H9 (cell line): ENCODE measurements at regions not wholly inside any gene's neighbourhood (a gene's known extent, or its start where the extent isn't known, plus 50 kb on each side); places are given as distances from the start of the nearest gene placed in this dataset.

Experiments used
- DNase-seq: peaks from one replicate; pipeline ENCODE4 v3.0.0-alpha.2; 2017
- H2AFZ ChIP-seq: one replicate; pipeline ENCODE4 v1.6.1; 2013; ENCODE audit warnings: mild to moderate bottlenecking, low read length, control low read depth, moderate library complexity
- H2AK5ac ChIP-seq: 2 replicates; pipeline ENCODE4 v1.6.1; 2013; ENCODE audit warnings: low read length, control low read depth, mixed read lengths; ENCODE audit not compliant: insufficient read length
- H2BK120ac ChIP-seq: one replicate; pipeline ENCODE4 v1.6.1; 2013; ENCODE audit warnings: low read depth, mild to moderate bottlenecking, low read length, control low read depth, inconsistent platforms; ENCODE audit not compliant: poor library complexity, severe bottlenecking
- H2BK12ac ChIP-seq: 2 replicates; pipeline ENCODE4 v1.6.1; 2013; ENCODE audit warnings: low read length, control low read depth, mixed read lengths, low read depth; ENCODE audit not compliant: insufficient read length
- H2BK15ac ChIP-seq: 2 replicates; pipeline ENCODE4 v1.6.1; 2013; ENCODE audit warnings: low read depth, low read length, control low read depth
- H2BK20ac ChIP-seq: one replicate; pipeline ENCODE4 v1.6.1; 2013; ENCODE audit warnings: low read depth, mild to moderate bottlenecking, low read length, control low read depth, inconsistent platforms; ENCODE audit not compliant: poor library complexity, severe bottlenecking
- H2BK5ac ChIP-seq: 2 replicates; pipeline ENCODE4 v1.6.1; 2013; ENCODE audit warnings: low read length, control low read depth, mixed read lengths; ENCODE audit not compliant: insufficient read length
- H3K14ac ChIP-seq: 2 replicates; pipeline ENCODE4 v1.6.1; 2013; ENCODE audit warnings: low read length, control low read depth; ENCODE audit not compliant: insufficient read depth
- H3K18ac ChIP-seq: 2 replicates; pipeline ENCODE4 v1.6.1; 2013; ENCODE audit warnings: low read depth, mild to moderate bottlenecking, mixed read lengths, low read length, control low read depth; ENCODE audit not compliant: insufficient read length
- H3K23ac ChIP-seq: 2 replicates; pipeline ENCODE4 v1.6.1; 2013; ENCODE audit warnings: low read length, control low read depth, mixed read lengths, low read depth; ENCODE audit not compliant: insufficient read length
- H3K23me2 ChIP-seq: 2 replicates; pipeline ENCODE4 v1.6.1; 2013; ENCODE audit warnings: low read depth, mild to moderate bottlenecking, mixed read lengths, low read length, control low read depth; ENCODE audit not compliant: insufficient read length, poor library complexity, severe bottlenecking
- H3K27ac ChIP-seq: 2 replicates; pipeline ENCODE4 v1.5.1; 2013; ENCODE audit warnings: low read length, control low read depth, mixed read lengths, low read depth; ENCODE audit not compliant: insufficient read length
- H3K27me3 ChIP-seq: 2 replicates; pipeline ENCODE4 v1.6.1; 2013; ENCODE audit warnings: low read length, control low read depth, inconsistent platforms; ENCODE audit not compliant: insufficient read depth
- H3K4ac ChIP-seq: 2 replicates; pipeline ENCODE4 v1.6.1; 2013; ENCODE audit warnings: low read depth, mild to moderate bottlenecking, control low read depth, inconsistent platforms, low read length, moderate library complexity
- H3K4me1 ChIP-seq: 2 replicates; pipeline ENCODE4 v1.6.1; 2013; ENCODE audit warnings: low read length, control low read depth, inconsistent platforms; ENCODE audit not compliant: insufficient read depth
- H3K4me2 ChIP-seq: 2 replicates; pipeline ENCODE4 v1.6.1; 2013; ENCODE audit warnings: low read length, control low read depth, mixed read lengths; ENCODE audit not compliant: insufficient read length, insufficient read depth
- H3K56ac ChIP-seq: 2 replicates; pipeline ENCODE4 v1.6.1; 2013; ENCODE audit warnings: low read depth, mild to moderate bottlenecking, mixed read lengths, low read length, control low read depth; ENCODE audit not compliant: insufficient read length
- H3K79me1 ChIP-seq: 2 replicates; pipeline ENCODE4 v1.6.1; 2013; ENCODE audit warnings: low read depth, mild to moderate bottlenecking, moderate library complexity, low read length, control low read depth, inconsistent platforms; ENCODE audit not compliant: insufficient read depth, poor library complexity, severe bottlenecking
- H3K79me2 ChIP-seq: 2 replicates; pipeline ENCODE4 v1.6.1; 2013; ENCODE audit warnings: low read length, control low read depth, inconsistent platforms; ENCODE audit not compliant: insufficient read depth
- H3K9ac ChIP-seq: 2 replicates; pipeline ENCODE4 v1.6.1; 2013; ENCODE audit warnings: low read length, control low read depth, mixed read lengths; ENCODE audit not compliant: insufficient read length; ENCODE audit errors: extremely low read depth
- H3K9me3 ChIP-seq: one replicate; pipeline ENCODE4 v1.6.1; 2013; ENCODE audit warnings: low read depth, low read length, inconsistent platforms; ENCODE audit not compliant: control insufficient read depth
- H3T11ph ChIP-seq: one replicate; pipeline ENCODE4 v1.6.1; 2013; ENCODE audit warnings: mild to moderate bottlenecking, low read length, control low read depth, inconsistent platforms
- H4K20me1 ChIP-seq: one replicate; pipeline ENCODE4 v1.6.1; 2013; ENCODE audit not compliant: control insufficient read depth, insufficient read length, insufficient read depth
- H4K5ac ChIP-seq: 2 replicates; pipeline ENCODE4 v1.6.1; 2013; ENCODE audit warnings: low read depth, mild to moderate bottlenecking, mixed read lengths, low read length, control low read depth; ENCODE audit not compliant: insufficient read length
- H4K8ac ChIP-seq: replicated peaks from 2 replicates; pipeline ENCODE4 v1.6.1; 2013; ENCODE audit warnings: low read length, control low read depth, mixed read lengths, low read depth; ENCODE audit not compliant: insufficient read length
- H4K91ac ChIP-seq: 2 replicates; pipeline ENCODE4 v1.6.1; 2013; ENCODE audit warnings: low read depth, mild to moderate bottlenecking, moderate library complexity, mixed read lengths, low read length, control low read depth; ENCODE audit not compliant: insufficient read length
- H3K27ac Mint-ChIP-seq, 3 experiments: 2 replicates in 2 of 3; 3 replicates in 1 of 3; pipeline ENCODE4 v1.8.0; 2020 to 2021; ENCODE audit warnings: mixed read lengths in 3 of 3, mild to moderate bottlenecking in 1 of 3, moderate library complexity in 1 of 3
- H3K27me3 Mint-ChIP-seq: 2 replicates; pipeline ENCODE4 v1.8.0; 2021; ENCODE audit warnings: low read depth, mild to moderate bottlenecking, moderate library complexity, mixed read lengths
- H3K36me3 Mint-ChIP-seq, 3 experiments: 2 replicates in 2 of 3; 3 replicates in 1 of 3; pipeline ENCODE4 v1.8.0; 2020 to 2021; ENCODE audit warnings: low read depth in 3 of 3, mixed read lengths in 3 of 3; ENCODE audit not compliant: insufficient read depth in 1 of 3
- H3K4me1 Mint-ChIP-seq, 2 experiments: 2 replicates each; pipeline ENCODE4 v1.8.0; 2020; ENCODE audit warnings: mixed read lengths in 2 of 2
- H3K4me3 Mint-ChIP-seq, 2 experiments: 2 replicates in 1 of 2; 3 replicates in 1 of 2; pipeline ENCODE4 v1.8.0; 2020 to 2021; ENCODE audit warnings: mild to moderate bottlenecking in 2 of 2, mixed read lengths in 2 of 2, moderate library complexity in 1 of 2
- H3K9me3 Mint-ChIP-seq, 2 experiments: 2 replicates in 1 of 2; 3 replicates in 1 of 2; pipeline ENCODE4 v1.8.0; 2020; ENCODE audit warnings: mild to moderate bottlenecking in 2 of 2, mixed read lengths in 2 of 2, moderate library complexity in 1 of 2
- CTCF ChIP-seq: fragments of 200-600 bp; sonication (generic); conservative IDR thresholded peaks from 3 replicates; pipeline ENCODE4 v1.8.0; 2021; ENCODE audit warnings: antibody characterized with exemption, mild to moderate bottlenecking
- WGBS: extraction: QIAGEN DNeasy Blood & Tissue Kit; methylation state at CpG from one replicate; pipeline ENCODE4 v1.1.7; 2013; ENCODE audit warnings: missing lambda C conversion rate, low lambda C conversion rate, mixed read lengths; ENCODE audit not compliant: insufficient read length; ENCODE audit errors: extremely low coverage; 5-methylcytosine and 5-hydroxymethylcytosine counted together

DNA sequence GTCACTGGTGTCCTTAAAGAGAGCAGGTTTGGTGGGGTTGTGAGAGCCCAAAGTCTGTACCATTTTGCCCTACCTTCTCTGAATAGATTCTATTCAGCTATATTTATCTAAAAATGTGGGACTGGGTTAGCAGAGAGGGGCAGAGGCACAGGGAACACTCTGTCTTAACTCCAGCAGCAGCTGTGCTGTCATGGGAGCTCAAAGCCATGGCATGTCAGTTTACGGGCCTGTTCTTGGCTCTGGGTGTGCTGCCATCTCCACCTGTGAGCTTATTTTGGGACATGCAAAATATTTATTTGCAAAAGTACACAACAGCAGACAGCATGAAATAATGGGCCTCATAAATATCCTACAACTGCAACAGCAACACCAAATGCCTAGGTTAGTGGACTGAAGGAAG, 129.6 kb upstream of the KCTD1 start:
- Histone ChIP-seq H2BK120ac (no peak overlapping the region), H3T11ph (no peak overlapping the region), H3K79me1 (no peaks in the 10 kb centered on the region), H3K79me2 (no peaks in the 10 kb centered on the region), H3K9ac (no peak overlapping the region), H3K9me3 (no peaks in the 10 kb centered on the region), H3K4ac (no peak overlapping the region), H4K91ac (no peak overlapping the region), H2BK5ac (no peak overlapping the region), H3K56ac (no peak overlapping the region), H2AK5ac (no peak overlapping the region), H2AFZ (no peak overlapping the region), H3K23ac (no peak overlapping the region), H3K27ac (no peak overlapping the region), H3K27me3 (no peaks in the 10 kb centered on the region), H4K5ac (no peak overlapping the region), H3K18ac (no peak overlapping the region), H4K8ac (no peak overlapping the region), H3K23me2 (no peaks in the 10 kb centered on the region), H2BK20ac (no peak overlapping the region), H4K20me1 (no peaks in the 10 kb centered on the region), H3K4me1 (no peaks in the 10 kb centered on the region), H2BK15ac (no peak overlapping the region), H3K4me2 (no peak overlapping the region), H2BK12ac (no peak overlapping the region), H3K14ac (no peak overlapping the region)
- no CpG with 5 or more reads among the region's 1 CpG for WGBS
- no peak for DNase-seq
- no peak for TF ChIP-seq CTCF
- no peak overlapping the region for H3K27ac Mint-ChIP-seq
- no peaks in the 10 kb centered on the region for H3K4me1 Mint-ChIP-seq
- H3K4me3 Mint-ChIP-seq: no peak overlapping the region
- H3K36me3 Mint-ChIP-seq: peaks cover 0 to 9% (median 2%) of the 10 kb centered on the region in 3 experiments; a peak in 4 of 7 replicates
- peaks cover 10 to 13% of the 10 kb centered on the region in 2 experiments; a peak in 4 of 5 replicates for H3K9me3 Mint-ChIP-seq
- peaks cover 15% of the 10 kb centered on the region for H3K27me3 Mint-ChIP-seq
